GM23248 (cell line): ENCODE measurements at regions not wholly inside any gene's neighbourhood (a gene's known extent, or its start where the extent isn't known, plus 50 kb on each side); places are given as distances from the start of the nearest gene placed in this dataset.

Experiments used
- DNase-seq: peaks from one replicate; pipeline ENCODE4 v3.0.0-alpha.2; 2015
- H2AFZ ChIP-seq: fragments of 200-600 bp; sonication (generic); 2 replicates; pipeline ENCODE4 v1.6.1; 2016; ENCODE audit warnings: antibody characterized with exemption
- H3F3A ChIP-seq: fragments of 200-600 bp; sonication (generic); 2 replicates; pipeline ENCODE4 v1.6.1; 2016; ENCODE audit warnings: mild to moderate bottlenecking, antibody characterized with exemption, mixed run types; ENCODE audit not compliant: insufficient read depth
- H3K27ac ChIP-seq: fragments of 200-600 bp; sonication (generic); 2 replicates; pipeline ENCODE4 v1.5.1; 2016; ENCODE audit warnings: mild to moderate bottlenecking
- H3K27me3 ChIP-seq: fragments of 200-600 bp; sonication (generic); replicated peaks from 2 replicates; pipeline ENCODE4 v1.6.1; 2016; ENCODE audit warnings: mild to moderate bottlenecking; ENCODE audit not compliant: insufficient read depth
- H3K36me3 ChIP-seq: fragments of 200-600 bp; sonication (generic); 2 replicates; pipeline ENCODE4 v1.6.1; 2016; ENCODE audit warnings: low read depth, mild to moderate bottlenecking
- H3K4me1 ChIP-seq: fragments of 200-600 bp; sonication (generic); 2 replicates; pipeline ENCODE4 v1.6.1; 2016; ENCODE audit warnings: mild to moderate bottlenecking; ENCODE audit not compliant: insufficient read depth
- H3K4me2 ChIP-seq: fragments of 200-600 bp; sonication (generic); one replicate; pipeline ENCODE4 v1.6.1; 2016; ENCODE audit warnings: mild to moderate bottlenecking; ENCODE audit not compliant: unreplicated experiment
- H3K4me3 ChIP-seq: fragments of 200-600 bp; sonication (generic); 2 replicates; pipeline ENCODE4 v1.5.1; 2016; ENCODE audit warnings: mild to moderate bottlenecking
- H3K79me2 ChIP-seq: fragments of 200-600 bp; sonication (generic); 2 replicates; pipeline ENCODE4 v1.6.1; 2016; ENCODE audit warnings: mild to moderate bottlenecking; ENCODE audit not compliant: insufficient read depth
- H3K9ac ChIP-seq: fragments of 200-600 bp; sonication (generic); 2 replicates; pipeline ENCODE4 v1.6.1; 2016; ENCODE audit warnings: mild to moderate bottlenecking
- H3K9me2 ChIP-seq: fragments of 200-600 bp; sonication (generic); 2 replicates; pipeline ENCODE4 v1.6.1; 2016; ENCODE audit warnings: mixed run types, mild to moderate bottlenecking, moderate library complexity; ENCODE audit not compliant: insufficient read depth
- H3K9me3 ChIP-seq: fragments of 200-600 bp; sonication (generic); one replicate; pipeline ENCODE4 v1.6.1; 2017; ENCODE audit warnings: low read depth
- H4K20me1 ChIP-seq: fragments of 200-600 bp; sonication (generic); 2 replicates; pipeline ENCODE4 v1.6.0; 2016; ENCODE audit not compliant: insufficient read depth
- EZH2 ChIP-seq: fragments of 200-600 bp; sonication (generic); IDR thresholded peaks from 2 replicates; pipeline ENCODE4 v1.6.1; 2018; ENCODE audit warnings: antibody characterized with exemption, mild to moderate bottlenecking; ENCODE audit not compliant: insufficient read depth, poor library complexity, severe bottlenecking
- EZH2phosphoT487 ChIP-seq: fragments of 200-600 bp; sonication (generic); IDR thresholded peaks from 2 replicates; pipeline ENCODE4 v1.6.1; 2018; ENCODE audit warnings: antibody characterized with exemption, moderate library complexity, mild to moderate bottlenecking, low read depth; ENCODE audit not compliant: insufficient read depth
- WGBS, 2 experiments: methylation state at CpG; one replicate each; pipeline ENCODE4 v1.1.6; 2015 to 2017; ENCODE audit warnings: low lambda C conversion rate in 2 of 2, low coverage in 1 of 2; ENCODE audit errors: missing lambda C conversion rate in 2 of 2; 5-methylcytosine and 5-hydroxymethylcytosine counted together
- in situ Hi-C: fragments of 300-500 bp; cut with MboI; formaldehyde crosslinking; loops from 2 replicates; pipeline ENCODE4 v1.15.0; 2020

GRCh38 chr2:6073191-6074088 is 381.3 kb downstream of the SOX11 start:
- in situ Hi-C loops: no loop called here
- no peaks in the 10 kb centered on the region for H3K9me3 ChIP-seq
- H3K9me2 ChIP-seq: no peaks in the 10 kb centered on the region
- no peak overlapping the region for H3K4me2 ChIP-seq
- no peak overlapping the region for H2AFZ ChIP-seq
- no peak overlapping the region for H3K9ac ChIP-seq
- H3K79me2 ChIP-seq: no peaks in the 10 kb centered on the region
- no peaks in the 10 kb centered on the region for H4K20me1 ChIP-seq
- no peak overlapping the region for H3K4me3 ChIP-seq
- TF ChIP-seq EZH2phosphoT487 (no peak), EZH2 (no peak)
- DNase-seq: no peak
- H3K36me3 ChIP-seq: no peaks in the 10 kb centered on the region
- WGBS, 2 experiments: 16% methylated on average over 11 of the region's 11 CpGs
- no peaks in the 10 kb centered on the region for H3F3A ChIP-seq
- H3K4me1 ChIP-seq: no peaks in the 10 kb centered on the region
- no peaks in the 10 kb centered on the region for H3K27me3 ChIP-seq
- no peak overlapping the region for H3K27ac ChIP-seq

GRCh38 chr2:6074089-6074643 is 382.0 kb downstream of the SOX11 start:
- no peak for DNase-seq
- no peaks in the 10 kb centered on the region for H3K9me3 ChIP-seq
- in situ Hi-C loops: no loop called here

GRCh38 chr2:6077585-6077984 is 385.4 kb downstream of the SOX11 start:
- H3K9ac ChIP-seq: no peak overlapping the region
- TF ChIP-seq EZH2phosphoT487 (no peak), EZH2 (no peak)
- no peaks in the 10 kb centered on the region for H3K9me3 ChIP-seq
- H3K9me2 ChIP-seq: no peaks in the 10 kb centered on the region
- H4K20me1 ChIP-seq: no peaks in the 10 kb centered on the region
- no peaks in the 10 kb centered on the region for H3K27me3 ChIP-seq
- no peak overlapping the region for H3K27ac ChIP-seq
- no peaks in the 10 kb centered on the region for H3K36me3 ChIP-seq
- no peaks in the 10 kb centered on the region for H3F3A ChIP-seq
- no peak for DNase-seq
- no peak overlapping the region for H3K4me2 ChIP-seq
- no peaks in the 10 kb centered on the region for H3K79me2 ChIP-seq
- H3K4me3 ChIP-seq: no peak overlapping the region
- WGBS, 2 experiments: 6 to 9% methylated on average over 2 of the region's 2 CpGs
- no peak overlapping the region for H2AFZ ChIP-seq
- in situ Hi-C loops: no loop called here
- H3K4me1 ChIP-seq: no peaks in the 10 kb centered on the region

More at GRCh38 chr2:6074089-6074643, 382.0 kb downstream of the SOX11 start:
- 33 to 35% methylated on average over 9 of the region's 9 CpGs for WGBS, 2 experiments
- no peak overlapping the region for H3K4me3 ChIP-seq
- no peak overlapping the region for H3K4me2 ChIP-seq
- no peaks in the 10 kb centered on the region for H4K20me1 ChIP-seq
- H3K27ac ChIP-seq: no peak overlapping the region
- H3K79me2 ChIP-seq: no peaks in the 10 kb centered on the region
- TF ChIP-seq EZH2phosphoT487 (no peak), EZH2 (no peak)
- H3K9ac ChIP-seq: no peak overlapping the region
- H3K9me2 ChIP-seq: no peaks in the 10 kb centered on the region
- no peaks in the 10 kb centered on the region for H3K4me1 ChIP-seq
- H3K27me3 ChIP-seq: no peaks in the 10 kb centered on the region
- H3F3A ChIP-seq: no peaks in the 10 kb centered on the region
- no peak overlapping the region for H2AFZ ChIP-seq
- no peaks in the 10 kb centered on the region for H3K36me3 ChIP-seq

GRCh38 chr2:6078414-6078813 is 386.2 kb downstream of the SOX11 start:
- Histone ChIP-seq H3K4me1 (no peaks in the 10 kb centered on the region), H3K27ac (no peak overlapping the region), H2AFZ (no peak overlapping the region), H3K79me2 (no peaks in the 10 kb centered on the region), H3K9me3 (no peaks in the 10 kb centered on the region), H3K36me3 (no peaks in the 10 kb centered on the region), H3K4me3 (no peak overlapping the region), H3K27me3 (no peaks in the 10 kb centered on the region), H3F3A (no peaks in the 10 kb centered on the region), H3K4me2 (no peak overlapping the region), H4K20me1 (no peaks in the 10 kb centered on the region), H3K9me2 (no peaks in the 10 kb centered on the region), H3K9ac (no peak overlapping the region)
- in situ Hi-C loops: no loop called here
- TF ChIP-seq EZH2phosphoT487: no peak
- no peak for TF ChIP-seq EZH2
- WGBS, 2 experiments: 5 to 12% methylated on average over 3 of the region's 3 CpGs
- no peak for DNase-seq
